Type B pancreatic cell (in vitro differentiated cells): ENCODE measurements at regions not wholly inside any gene's neighbourhood (a gene's known extent, or its start where the extent isn't known, plus 50 kb on each side); places are given as distances from the start of the nearest gene placed in this dataset.

Experiments used
- DNase-seq: peaks from one replicate; pipeline ENCODE4 v3.0.0; 2021; ENCODE audit warnings: mixed read lengths; ENCODE audit not compliant: unreplicated experiment; ENCODE audit errors: extremely low spot score
- H3K27ac Mint-ChIP-seq: 2 replicates; pipeline ENCODE4 v1.8.0; 2021; ENCODE audit warnings: mild to moderate bottlenecking, mixed read lengths
- H3K27me3 Mint-ChIP-seq: 2 replicates; pipeline ENCODE4 v1.8.0; 2021; ENCODE audit warnings: mixed read lengths
- H3K36me3 Mint-ChIP-seq: 2 replicates; pipeline ENCODE4 v1.8.0; 2021; ENCODE audit warnings: mixed read lengths
- H3K4me1 Mint-ChIP-seq: one replicate; pipeline ENCODE4 v1.8.0; 2021; ENCODE audit warnings: mixed read lengths; ENCODE audit not compliant: unreplicated experiment
- H3K4me3 Mint-ChIP-seq: 2 replicates; pipeline ENCODE4 v1.8.0; 2021; ENCODE audit warnings: mild to moderate bottlenecking, mixed read lengths
- H3K9me3 Mint-ChIP-seq: 2 replicates; pipeline ENCODE4 v1.8.0; 2021; ENCODE audit warnings: mixed read lengths
- TF ChIP-seq, protein P1 (sequence below): fragments of 200-600 bp; sonication (generic); conservative IDR thresholded peaks from 2 replicates; pipeline ENCODE4 v1.5.0; 2021; ENCODE audit warnings: antibody characterized with exemption, mild to moderate bottlenecking

DNA sequence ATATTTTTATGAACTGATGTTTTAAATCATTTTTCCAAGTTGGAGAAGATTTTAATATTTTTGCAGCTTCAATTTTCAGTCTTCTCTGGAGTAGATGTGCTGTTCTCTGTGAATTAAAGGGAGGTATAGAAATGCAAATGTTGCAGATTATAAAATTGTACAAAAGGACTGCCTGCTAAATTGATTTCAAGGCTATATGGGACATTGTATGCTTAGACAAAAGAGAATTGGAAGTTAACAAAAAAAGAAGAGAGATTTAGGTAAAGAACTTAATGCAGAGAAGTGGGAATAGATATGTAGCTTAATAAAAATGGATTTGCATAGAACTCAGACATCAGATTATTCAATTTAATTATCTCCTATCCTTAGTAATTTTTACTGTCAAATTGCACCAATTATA lies 403.3 kb downstream of the ZIC3 start:
- DNase-seq, result no peak
- H3K9me3 Mint-ChIP-seq, result no peaks in the 10 kb centered on the region
- no peaks in the 10 kb centered on the region for H3K27me3 Mint-ChIP-seq
- no peaks in the 10 kb centered on the region for H3K36me3 Mint-ChIP-seq
- H3K4me1 Mint-ChIP-seq, result no peaks in the 10 kb centered on the region
- H3K4me3 Mint-ChIP-seq, result no peak overlapping the region
- TF ChIP-seq, protein P1, sequence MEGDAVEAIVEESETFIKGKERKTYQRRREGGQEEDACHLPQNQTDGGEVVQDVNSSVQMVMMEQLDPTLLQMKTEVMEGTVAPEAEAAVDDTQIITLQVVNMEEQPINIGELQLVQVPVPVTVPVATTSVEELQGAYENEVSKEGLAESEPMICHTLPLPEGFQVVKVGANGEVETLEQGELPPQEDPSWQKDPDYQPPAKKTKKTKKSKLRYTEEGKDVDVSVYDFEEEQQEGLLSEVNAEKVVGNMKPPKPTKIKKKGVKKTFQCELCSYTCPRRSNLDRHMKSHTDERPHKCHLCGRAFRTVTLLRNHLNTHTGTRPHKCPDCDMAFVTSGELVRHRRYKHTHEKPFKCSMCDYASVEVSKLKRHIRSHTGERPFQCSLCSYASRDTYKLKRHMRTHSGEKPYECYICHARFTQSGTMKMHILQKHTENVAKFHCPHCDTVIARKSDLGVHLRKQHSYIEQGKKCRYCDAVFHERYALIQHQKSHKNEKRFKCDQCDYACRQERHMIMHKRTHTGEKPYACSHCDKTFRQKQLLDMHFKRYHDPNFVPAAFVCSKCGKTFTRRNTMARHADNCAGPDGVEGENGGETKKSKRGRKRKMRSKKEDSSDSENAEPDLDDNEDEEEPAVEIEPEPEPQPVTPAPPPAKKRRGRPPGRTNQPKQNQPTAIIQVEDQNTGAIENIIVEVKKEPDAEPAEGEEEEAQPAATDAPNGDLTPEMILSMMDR, result no peak
- no peak overlapping the region for H3K27ac Mint-ChIP-seq

DNA sequence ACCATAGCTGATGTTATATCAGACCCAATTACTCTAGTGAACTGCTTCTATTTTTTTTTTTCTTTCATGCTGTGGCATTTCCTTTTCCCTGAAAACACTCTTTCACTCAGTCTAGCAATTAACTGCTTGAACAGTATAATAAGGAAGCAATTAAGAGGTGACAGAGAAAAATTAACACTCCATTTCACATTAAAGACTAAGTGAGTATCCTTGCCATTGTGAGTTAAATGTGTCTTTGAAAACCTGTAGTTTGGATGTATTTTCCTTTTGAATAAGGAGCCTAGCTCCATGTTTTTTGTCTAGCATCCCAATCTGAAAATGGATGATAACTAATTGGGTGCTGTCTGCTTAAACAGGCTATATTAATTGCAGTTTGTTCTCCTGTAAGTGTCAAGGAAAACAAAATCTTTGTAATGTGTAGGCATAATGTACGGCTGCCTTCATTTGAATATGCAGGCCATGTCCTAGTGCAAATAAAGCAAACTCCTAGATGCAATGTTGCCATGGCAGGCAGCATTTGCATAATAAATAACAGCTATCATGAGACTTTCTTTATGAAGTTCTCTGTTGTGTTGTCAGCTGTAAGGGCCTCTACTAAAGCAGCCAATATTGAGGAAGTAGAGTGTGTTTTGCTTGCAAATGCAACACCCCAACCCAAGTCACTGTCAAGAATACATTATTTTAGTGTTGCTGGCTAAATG lies 416.7 kb downstream of the ZIC3 start:
- no peaks in the 10 kb centered on the region for H3K27me3 Mint-ChIP-seq
- DNase-seq, result no peak
- no peaks in the 10 kb centered on the region for H3K36me3 Mint-ChIP-seq
- H3K9me3 Mint-ChIP-seq, result no peaks in the 10 kb centered on the region
- TF ChIP-seq, protein P1, result no peak
- no peak overlapping the region for H3K27ac Mint-ChIP-seq
- no peaks in the 10 kb centered on the region for H3K4me1 Mint-ChIP-seq
- no peak overlapping the region for H3K4me3 Mint-ChIP-seq

DNA sequence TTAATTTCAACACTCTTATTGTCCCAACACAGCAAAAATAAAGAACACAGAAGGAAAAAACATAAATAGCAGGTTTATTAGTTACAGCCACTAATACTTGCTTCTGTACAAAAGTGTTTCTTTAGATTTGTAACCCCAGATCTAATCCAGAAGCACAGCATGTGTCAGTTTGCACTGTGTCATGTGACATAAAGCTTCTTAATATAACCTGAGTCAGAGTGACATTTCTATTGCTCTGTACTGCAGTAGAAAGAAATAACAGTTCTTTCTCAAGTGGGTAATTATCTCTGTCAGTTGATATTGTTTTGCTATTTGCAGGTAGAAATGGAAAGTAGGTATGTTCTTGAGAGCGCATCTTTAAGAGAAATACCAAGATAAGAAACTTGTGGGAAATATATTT lies 422.5 kb downstream of the ZIC3 start:
- Mint-ChIP-seq H3K27me3 (no peaks in the 10 kb centered on the region), H3K4me1 (no peaks in the 10 kb centered on the region), H3K27ac (no peak overlapping the region), H3K36me3 (no peaks in the 10 kb centered on the region), H3K9me3 (no peaks in the 10 kb centered on the region), H3K4me3 (no peak overlapping the region)
- TF ChIP-seq, protein P1, result no peak
- no peak for DNase-seq

DNA sequence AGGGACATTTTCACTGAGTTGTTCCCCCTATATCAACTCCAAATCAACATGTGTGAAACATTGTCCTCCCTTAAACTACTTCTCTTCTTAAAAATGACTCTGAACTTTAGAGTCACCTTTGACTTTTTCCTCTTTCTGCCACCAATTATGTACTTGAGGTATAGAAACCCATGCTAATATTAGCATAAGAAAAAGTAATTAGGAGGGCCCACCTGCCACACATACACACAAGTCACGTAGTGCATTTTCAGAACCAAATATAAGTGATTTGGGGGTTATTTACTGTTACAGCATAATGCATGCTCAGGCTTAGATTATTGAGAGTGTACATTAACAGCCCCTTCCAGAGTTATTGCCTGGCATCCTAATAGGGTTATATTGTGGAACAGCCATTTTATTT lies 432.7 kb downstream of the ZIC3 start:
- no peaks in the 10 kb centered on the region for H3K36me3 Mint-ChIP-seq
- no peaks in the 10 kb centered on the region for H3K4me1 Mint-ChIP-seq
- TF ChIP-seq, protein P1, result no peak
- no peaks in the 10 kb centered on the region for H3K9me3 Mint-ChIP-seq
- no peak for DNase-seq
- H3K27me3 Mint-ChIP-seq, result no peaks in the 10 kb centered on the region
- no peak overlapping the region for H3K27ac Mint-ChIP-seq
- H3K4me3 Mint-ChIP-seq, result no peak overlapping the region

DNA sequence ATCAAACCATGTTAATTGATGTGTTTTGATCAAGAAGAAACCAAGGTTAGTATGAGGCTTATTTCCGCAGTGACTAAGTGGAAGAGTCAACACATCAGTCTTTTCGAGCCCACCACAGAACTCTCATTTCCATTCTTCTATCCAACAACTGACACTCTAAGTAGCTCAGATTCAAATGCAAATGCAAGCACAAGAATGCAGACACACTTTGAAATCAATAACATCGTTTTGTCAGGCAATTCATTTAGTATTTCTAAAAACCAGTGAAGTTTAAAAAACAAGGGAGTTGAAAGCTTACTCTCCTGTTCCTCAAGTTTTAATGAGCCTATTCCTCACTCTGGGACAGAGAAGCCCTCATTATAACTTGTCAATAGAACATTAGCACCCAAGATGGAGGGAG lies 433.1 kb downstream of the ZIC3 start:
- Mint-ChIP-seq H3K36me3 (no peaks in the 10 kb centered on the region), H3K4me3 (no peak overlapping the region), H3K9me3 (no peaks in the 10 kb centered on the region), H3K27ac (no peak overlapping the region), H3K4me1 (no peaks in the 10 kb centered on the region), H3K27me3 (no peaks in the 10 kb centered on the region)
- DNase-seq, result no peak
- TF ChIP-seq, protein P1, result no peak

DNA sequence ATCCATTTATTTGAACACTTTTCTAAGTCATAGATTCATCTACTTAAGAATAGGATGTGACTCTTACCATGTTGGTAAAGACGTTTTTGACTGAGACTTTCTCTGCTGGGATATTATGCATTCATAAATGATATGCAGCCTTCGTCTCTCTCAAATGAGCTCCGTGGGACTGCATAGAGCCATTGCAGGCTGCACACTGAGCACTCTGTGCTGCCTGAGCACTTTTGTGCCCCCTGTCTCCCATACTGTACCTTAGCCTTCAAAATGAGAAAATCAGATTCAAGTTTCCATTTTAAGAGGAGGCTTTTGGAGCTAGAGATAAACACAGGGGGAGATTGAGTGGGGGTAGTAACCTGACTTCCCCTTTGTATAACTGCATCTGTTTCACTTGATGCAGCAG lies 433.6 kb downstream of the ZIC3 start:
- no peaks in the 10 kb centered on the region for H3K36me3 Mint-ChIP-seq
- H3K27ac Mint-ChIP-seq, result no peak overlapping the region
- no peak for DNase-seq
- H3K9me3 Mint-ChIP-seq, result no peaks in the 10 kb centered on the region
- H3K27me3 Mint-ChIP-seq, result no peaks in the 10 kb centered on the region
- TF ChIP-seq, protein P1, result no peak
- H3K4me1 Mint-ChIP-seq, result no peaks in the 10 kb centered on the region
- no peak overlapping the region for H3K4me3 Mint-ChIP-seq
